WERI-Rb-1 (cell line): ENCODE measurements at regions not wholly inside any gene's neighbourhood (a gene's known extent, or its start where the extent isn't known, plus 50 kb on each side); places are given as distances from the start of the nearest gene placed in this dataset.

Experiments
- DNase-seq: peaks from one replicate; pipeline ENCODE4 v3.0.0-alpha.2; 2020
- H3K27ac ChIP-seq: fragments of 250-450 bp; sonication (Bioruptor Pico); 2 replicates; pipeline ENCODE4 v1.5.1; 2020; ENCODE audit warnings: mild to moderate bottlenecking, moderate library complexity
- H3K27me3 ChIP-seq: fragments of 250-450 bp; sonication (Bioruptor Pico); 2 replicates; pipeline ENCODE4 v1.5.1; 2021; ENCODE audit warnings: mild to moderate bottlenecking, low read depth, moderate library complexity; ENCODE audit not compliant: insufficient read depth, severe bottlenecking
- H3K36me3 ChIP-seq: fragments of 250-450 bp; sonication (Bioruptor Pico); 2 replicates; pipeline ENCODE4 v1.5.1; 2020; ENCODE audit warnings: mild to moderate bottlenecking, moderate library complexity
- H3K4me3 ChIP-seq: 2 replicates; pipeline ENCODE4 v1.5.1; 2011; ENCODE audit warnings: low read depth, mild to moderate bottlenecking, control low read depth, low read length
- H3K9me3 ChIP-seq: fragments of 250-450 bp; sonication (Bioruptor Pico); 2 replicates; pipeline ENCODE4 v1.5.1; 2021; ENCODE audit warnings: mild to moderate bottlenecking, moderate library complexity; ENCODE audit not compliant: severe bottlenecking
- CTCF ChIP-seq: IDR thresholded peaks from 2 replicates; pipeline ENCODE4 v1.5.1; 2011; ENCODE audit warnings: low read depth, mild to moderate bottlenecking, control low read depth, inconsistent platforms, low read length

- TF ChIP-seq CTCF, result no peak
- Histone ChIP-seq H3K27me3 (peaks cover 81% of the 10 kb centered on the region), H3K9me3 (no peaks in the 10 kb centered on the region), H3K36me3 (no peaks in the 10 kb centered on the region), H3K27ac (no peak overlapping the region), H3K4me3 (no peak overlapping the region)
- DNase-seq, result no peak
Measured at GRCh38 chr15:29405564-29405963, 135.9 kb upstream of the NSMCE3 start.

- peaks cover 84% of the 10 kb centered on the region for H3K27me3 ChIP-seq
- no peaks in the 10 kb centered on the region for H3K9me3 ChIP-seq
- DNase-seq, result peak; percentile 10
- H3K4me3 ChIP-seq, result no peak overlapping the region
- H3K36me3 ChIP-seq, result no peaks in the 10 kb centered on the region
- no peak overlapping the region for H3K27ac ChIP-seq
- TF ChIP-seq CTCF, result peak; percentile 26; the same call in 1 of the 2 replicates
Measured at GRCh38 chr15:29403772-29404171, 134.2 kb upstream of the NSMCE3 start.

- no peak for DNase-seq
- Histone ChIP-seq H3K27ac (no peak overlapping the region), H3K9me3 (no peaks in the 10 kb centered on the region), H3K4me3 (no peak overlapping the region), H3K27me3 (peaks cover 88% of the 10 kb centered on the region), H3K36me3 (no peaks in the 10 kb centered on the region)
- no peak for TF ChIP-seq CTCF
Measured at GRCh38 chr15:29401644-29402043, 132.0 kb upstream of the NSMCE3 start.

- Histone ChIP-seq H3K9me3 (no peaks in the 10 kb centered on the region), H3K27ac (no peak overlapping the region), H3K36me3 (no peaks in the 10 kb centered on the region), H3K27me3 (peaks cover 85% of the 10 kb centered on the region), H3K4me3 (no peak overlapping the region)
- no peak for DNase-seq
- no peak for TF ChIP-seq CTCF
Measured at GRCh38 chr15:29400701-29401100, 131.1 kb upstream of the NSMCE3 start.

GRCh38 chr15:29398907-29399306, 129.3 kb upstream of the NSMCE3 start:
- peaks cover 80% of the 10 kb centered on the region for H3K27me3 ChIP-seq
- H3K4me3 ChIP-seq, result no peak overlapping the region
- no peak for TF ChIP-seq CTCF
- no peak overlapping the region for H3K27ac ChIP-seq
- H3K9me3 ChIP-seq, result no peaks in the 10 kb centered on the region
- no peaks in the 10 kb centered on the region for H3K36me3 ChIP-seq
- DNase-seq, result no peak

GRCh38 chr15:29396176-29396811, 126.7 kb upstream of the NSMCE3 start:
- no peak for DNase-seq
- Histone ChIP-seq H3K9me3 (peaks cover 5% of the 10 kb centered on the region), H3K27me3 (peaks cover 72% of the 10 kb centered on the region), H3K4me3 (no peak overlapping the region), H3K36me3 (no peaks in the 10 kb centered on the region), H3K27ac (no peak overlapping the region)
- no peak for TF ChIP-seq CTCF
